Fibroblast of lung (primary cell): ENCODE measurements at regions not wholly inside any gene's neighbourhood (a gene's known extent, or its start where the extent isn't known, plus 50 kb on each side); places are given as distances from the start of the nearest gene placed in this dataset.

Source experiments
- DNase-seq, 2 donors: peaks; one replicate each; pipeline versions ENCODE4 v3.0.0 to v3.0.0-alpha.2; 2010; ENCODE audit warnings: low read depth in 2 of 2
- H2AFZ ChIP-seq: 2 replicates; pipeline ENCODE4 v1.5.1; 2012; ENCODE audit warnings: low read length, control low read depth, inconsistent platforms
- H3K27ac ChIP-seq: 2 replicates; pipeline ENCODE4 v1.5.1; 2011; ENCODE audit warnings: low read length, control low read depth; ENCODE audit not compliant: insufficient read depth
- H3K27me3 ChIP-seq: 2 replicates; pipeline ENCODE4 v1.5.1; 2011; ENCODE audit warnings: mild to moderate bottlenecking, low read length; ENCODE audit not compliant: control insufficient read depth, insufficient read depth
- H3K36me3 ChIP-seq: 2 replicates; pipeline ENCODE4 v1.5.1; 2011; ENCODE audit warnings: low read length; ENCODE audit not compliant: control insufficient read depth, insufficient read depth
- H3K4me1 ChIP-seq: 2 replicates; pipeline ENCODE4 v1.5.1; 2011; ENCODE audit warnings: low read length; ENCODE audit not compliant: control insufficient read depth, insufficient read depth; ENCODE audit errors: extremely low read depth
- H3K4me2 ChIP-seq: 2 replicates; pipeline ENCODE4 v1.5.1; 2011; ENCODE audit warnings: low read length, control low read depth; ENCODE audit not compliant: insufficient read depth; ENCODE audit errors: extremely low read depth
- H3K4me3 ChIP-seq, 4 experiments: fragments of 200-600 bp in 1 of 4; sonication (generic) in 1 of 4; replicated peaks in 1 of 4; 2 replicates each; pipeline ENCODE4 v1.5.1; 2011 to 2016; ENCODE audit warnings: low read length in 4 of 4, low read depth in 3 of 4, mild to moderate bottlenecking in 3 of 4, control low read depth in 2 of 4, inconsistent platforms in 1 of 4, mixed read lengths in 1 of 4; ENCODE audit not compliant: insufficient read depth in 1 of 4; ENCODE audit errors: control extremely low read depth in 1 of 4
- H3K79me2 ChIP-seq: 2 replicates; pipeline ENCODE4 v1.5.1; 2012; ENCODE audit warnings: mild to moderate bottlenecking, low read length, inconsistent platforms; ENCODE audit not compliant: control insufficient read depth, insufficient read depth
- H3K9ac ChIP-seq: 2 replicates; pipeline ENCODE4 v1.5.1; 2011; ENCODE audit warnings: mild to moderate bottlenecking, low read length, control low read depth; ENCODE audit not compliant: insufficient read depth
- H3K9me3 ChIP-seq: 2 replicates; pipeline ENCODE4 v1.5.1; 2012; ENCODE audit warnings: low read depth, low read length; ENCODE audit not compliant: control insufficient read depth, insufficient read depth
- H4K20me1 ChIP-seq: 2 replicates; pipeline ENCODE4 v1.5.1; 2011; ENCODE audit warnings: low read length; ENCODE audit not compliant: control insufficient read depth, insufficient read depth; ENCODE audit errors: extremely low read depth
- EZH2 ChIP-seq: IDR thresholded peaks from 2 replicates; pipeline ENCODE4 v1.5.1; 2012; ENCODE audit warnings: low read length, control low read depth, mild to moderate bottlenecking; ENCODE audit errors: missing control alignments
- TF ChIP-seq, protein P1 (sequence below), 2 donors: IDR thresholded peaks in 1 of 2; conservative IDR thresholded peaks in 1 of 2; 1 replicate in 1 of 2; 2 replicates in 1 of 2; pipeline ENCODE4 v1.5.1; 2011 to 2012; ENCODE audit warnings: low read length in 2 of 2, control low read depth in 1 of 2, inconsistent platforms in 1 of 2, low read depth in 1 of 2, mild to moderate bottlenecking in 1 of 2

DNA sequence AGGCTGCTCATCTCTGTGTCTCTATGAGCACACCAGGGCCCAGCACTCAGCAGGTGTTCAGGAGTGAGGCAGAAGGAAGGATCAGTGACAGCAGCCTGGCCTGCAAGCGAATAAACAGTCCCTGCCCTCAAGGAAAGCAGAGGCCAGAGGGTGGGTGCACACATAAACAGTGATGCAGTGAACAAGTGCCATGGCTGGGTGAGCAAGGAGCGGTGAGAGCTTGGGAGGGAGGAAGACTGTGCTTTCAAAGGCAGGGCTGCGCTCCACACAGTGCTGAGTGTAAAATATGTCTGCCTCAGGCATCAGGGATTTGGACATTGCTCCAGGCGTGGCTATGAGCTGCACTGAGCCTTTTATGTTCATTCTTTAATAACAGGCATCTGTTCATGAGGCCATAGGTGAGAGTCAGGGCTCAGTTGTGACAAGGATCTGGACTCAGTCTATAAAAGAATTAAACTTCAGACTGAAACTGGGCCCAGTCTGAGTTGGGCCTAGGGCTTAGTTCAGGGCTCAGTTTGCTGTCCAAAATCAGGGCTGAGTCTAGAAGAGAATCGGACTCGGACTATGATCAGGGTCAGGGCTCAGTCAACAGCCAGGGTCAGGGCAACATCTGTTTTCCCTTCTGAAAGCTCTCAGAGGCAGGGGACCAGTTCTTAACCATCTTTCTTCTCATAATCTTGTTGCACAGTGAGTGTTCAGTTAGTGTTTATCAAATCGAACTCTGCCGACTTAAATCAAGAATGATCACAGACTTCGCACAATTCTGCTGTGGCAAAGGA lies 213.7 kb downstream of the FOXD2 start:
- Histone ChIP-seq H3K9me3 (no peaks in the 10 kb centered on the region), H3K79me2 (no peaks in the 10 kb centered on the region), H3K9ac (no peak overlapping the region), H3K27me3 (no peaks in the 10 kb centered on the region), H3K4me3 (no peak overlapping the region), H3K4me1 (peaks cover 3% of the 10 kb centered on the region), H3K4me2 (no peak overlapping the region), H3K27ac (no peak overlapping the region), H2AFZ (no peak overlapping the region), H4K20me1 (no peaks in the 10 kb centered on the region), H3K36me3 (no peaks in the 10 kb centered on the region)
- no peak for TF ChIP-seq EZH2
- TF ChIP-seq, protein P1, sequence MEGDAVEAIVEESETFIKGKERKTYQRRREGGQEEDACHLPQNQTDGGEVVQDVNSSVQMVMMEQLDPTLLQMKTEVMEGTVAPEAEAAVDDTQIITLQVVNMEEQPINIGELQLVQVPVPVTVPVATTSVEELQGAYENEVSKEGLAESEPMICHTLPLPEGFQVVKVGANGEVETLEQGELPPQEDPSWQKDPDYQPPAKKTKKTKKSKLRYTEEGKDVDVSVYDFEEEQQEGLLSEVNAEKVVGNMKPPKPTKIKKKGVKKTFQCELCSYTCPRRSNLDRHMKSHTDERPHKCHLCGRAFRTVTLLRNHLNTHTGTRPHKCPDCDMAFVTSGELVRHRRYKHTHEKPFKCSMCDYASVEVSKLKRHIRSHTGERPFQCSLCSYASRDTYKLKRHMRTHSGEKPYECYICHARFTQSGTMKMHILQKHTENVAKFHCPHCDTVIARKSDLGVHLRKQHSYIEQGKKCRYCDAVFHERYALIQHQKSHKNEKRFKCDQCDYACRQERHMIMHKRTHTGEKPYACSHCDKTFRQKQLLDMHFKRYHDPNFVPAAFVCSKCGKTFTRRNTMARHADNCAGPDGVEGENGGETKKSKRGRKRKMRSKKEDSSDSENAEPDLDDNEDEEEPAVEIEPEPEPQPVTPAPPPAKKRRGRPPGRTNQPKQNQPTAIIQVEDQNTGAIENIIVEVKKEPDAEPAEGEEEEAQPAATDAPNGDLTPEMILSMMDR (conservative IDR thresholded peaks at IDR 0.05 in 1 of 2, IDR thresholded peaks at IDR 0.05 in 1 of 2; ENCODE audit: low read depth in 1 of 2, low read length in 2 of 2) = no peak
- DNase-seq = no peak

- Histone ChIP-seq H4K20me1 (no peaks in the 10 kb centered on the region), H3K4me2 (no peak overlapping the region), H3K4me1 (peaks cover 1% of the 10 kb centered on the region), H3K9me3 (no peaks in the 10 kb centered on the region), H3K36me3 (no peaks in the 10 kb centered on the region), H3K27me3 (no peaks in the 10 kb centered on the region), H3K9ac (no peak overlapping the region), H3K4me3 (no peak overlapping the region), H2AFZ (no peak overlapping the region), H3K79me2 (no peaks in the 10 kb centered on the region), H3K27ac (no peak overlapping the region)
- TF ChIP-seq, protein P1 (conservative IDR thresholded peaks at IDR 0.05 in 1 of 2, IDR thresholded peaks at IDR 0.05 in 1 of 2; ENCODE audit: low read depth in 1 of 2, low read length in 2 of 2) = no peak
- no peak for TF ChIP-seq EZH2
- DNase-seq = no peak
Measured at GRCh38 chr1:47655521-47656300, 217.9 kb downstream of the FOXD2 start.
